ENCODE measurements at regions not wholly inside any gene's neighbourhood (a gene's known extent, or its start where the extent isn't known, plus 50 kb on each side); places are given as distances from the start of the nearest gene placed in this dataset.

DNA sequence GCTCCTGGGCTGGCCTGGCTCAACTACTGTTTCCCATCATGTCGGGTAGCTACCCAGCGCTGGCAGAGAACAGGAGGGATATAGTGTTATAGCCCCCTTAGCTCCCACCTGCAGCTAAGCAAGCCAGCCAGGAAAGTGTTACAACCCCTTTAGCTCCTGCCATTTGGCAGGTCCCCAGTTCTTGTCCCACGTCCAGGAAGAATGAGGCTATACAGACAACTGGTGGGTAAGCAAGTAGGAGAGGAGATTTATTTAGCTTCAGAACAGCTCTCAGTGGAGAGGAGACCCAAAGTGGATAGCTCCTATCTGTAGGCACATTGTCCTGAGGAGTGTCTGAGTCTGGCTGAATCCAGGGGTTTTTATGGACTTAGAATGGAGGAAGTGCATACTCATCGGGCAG, 741.1 kb upstream of the B3GALT2 start:
- no peak overlapping the region for H2AFZ ChIP-seq (ENCODE audit: low read length)
- H3K36me3 ChIP-seq (ENCODE audit: insufficient read depth, low read length): no peaks in the 10 kb centered on the region
- TF ChIP-seq EZH2 (IDR thresholded peaks at IDR 0.05; ENCODE audit: borderline replicate concordance, low read length): no peak
- TF ChIP-seq, protein P1, sequence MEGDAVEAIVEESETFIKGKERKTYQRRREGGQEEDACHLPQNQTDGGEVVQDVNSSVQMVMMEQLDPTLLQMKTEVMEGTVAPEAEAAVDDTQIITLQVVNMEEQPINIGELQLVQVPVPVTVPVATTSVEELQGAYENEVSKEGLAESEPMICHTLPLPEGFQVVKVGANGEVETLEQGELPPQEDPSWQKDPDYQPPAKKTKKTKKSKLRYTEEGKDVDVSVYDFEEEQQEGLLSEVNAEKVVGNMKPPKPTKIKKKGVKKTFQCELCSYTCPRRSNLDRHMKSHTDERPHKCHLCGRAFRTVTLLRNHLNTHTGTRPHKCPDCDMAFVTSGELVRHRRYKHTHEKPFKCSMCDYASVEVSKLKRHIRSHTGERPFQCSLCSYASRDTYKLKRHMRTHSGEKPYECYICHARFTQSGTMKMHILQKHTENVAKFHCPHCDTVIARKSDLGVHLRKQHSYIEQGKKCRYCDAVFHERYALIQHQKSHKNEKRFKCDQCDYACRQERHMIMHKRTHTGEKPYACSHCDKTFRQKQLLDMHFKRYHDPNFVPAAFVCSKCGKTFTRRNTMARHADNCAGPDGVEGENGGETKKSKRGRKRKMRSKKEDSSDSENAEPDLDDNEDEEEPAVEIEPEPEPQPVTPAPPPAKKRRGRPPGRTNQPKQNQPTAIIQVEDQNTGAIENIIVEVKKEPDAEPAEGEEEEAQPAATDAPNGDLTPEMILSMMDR (IDR thresholded peaks at IDR 0.05; ENCODE audit: low read length): no peak
- H3K27ac ChIP-seq (ENCODE audit: low read depth, low read length, poor library complexity, severe bottlenecking): no peak overlapping the region
- H3K27me3 ChIP-seq (ENCODE audit: insufficient read depth, low read length): no peaks in the 10 kb centered on the region
- H3K4me1 ChIP-seq (ENCODE audit: insufficient read depth, low read length, severe bottlenecking): no peaks in the 10 kb centered on the region
- no peak overlapping the region for H3K4me3 ChIP-seq (ENCODE audit: low read depth, low read length, poor library complexity, severe bottlenecking)
- H3K9me3 ChIP-seq (ENCODE audit: low read length): peaks cover 16% of the 10 kb centered on the region
- H3F3A ChIP-seq (ENCODE audit: insufficient read depth, low read length): no peaks in the 10 kb centered on the region
- H3K4me2 ChIP-seq (ENCODE audit: low read length): no peak overlapping the region
- no peaks in the 10 kb centered on the region for H4K20me1 ChIP-seq (ENCODE audit: insufficient read depth, low read length)
- H3K9ac ChIP-seq (ENCODE audit: low read length): no peak overlapping the region
- H3K79me2 ChIP-seq (ENCODE audit: insufficient read depth, low read length): no peaks in the 10 kb centered on the region
- H3K9me2 ChIP-seq (ENCODE audit: low read depth, low read length): no peaks in the 10 kb centered on the region

DNA sequence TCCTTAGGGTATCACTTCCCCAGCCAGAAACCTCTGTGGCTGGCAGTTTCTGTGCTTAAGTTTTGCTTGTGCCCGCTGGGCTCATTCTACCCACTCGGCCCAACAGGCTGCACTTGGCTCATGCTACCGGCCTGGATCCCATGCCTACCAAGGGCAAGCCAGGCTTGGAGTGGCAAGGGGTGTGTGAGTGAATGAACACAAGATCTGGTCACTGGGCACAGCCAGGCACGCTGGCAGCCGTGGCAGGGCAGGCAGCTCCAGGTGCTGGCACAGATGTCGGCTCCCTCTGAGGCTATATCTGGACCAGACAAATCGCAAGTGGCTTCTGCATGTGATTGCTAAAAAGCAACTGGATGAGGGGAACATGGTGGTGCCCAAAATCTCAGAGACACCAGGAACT, 740.5 kb upstream of the B3GALT2 start:
- H3F3A ChIP-seq (ENCODE audit: insufficient read depth, low read length): no peaks in the 10 kb centered on the region
- no peak for TF ChIP-seq EZH2 (IDR thresholded peaks at IDR 0.05; ENCODE audit: borderline replicate concordance, low read length)
- TF ChIP-seq, protein P1 (IDR thresholded peaks at IDR 0.05; ENCODE audit: low read length): no peak

DNA sequence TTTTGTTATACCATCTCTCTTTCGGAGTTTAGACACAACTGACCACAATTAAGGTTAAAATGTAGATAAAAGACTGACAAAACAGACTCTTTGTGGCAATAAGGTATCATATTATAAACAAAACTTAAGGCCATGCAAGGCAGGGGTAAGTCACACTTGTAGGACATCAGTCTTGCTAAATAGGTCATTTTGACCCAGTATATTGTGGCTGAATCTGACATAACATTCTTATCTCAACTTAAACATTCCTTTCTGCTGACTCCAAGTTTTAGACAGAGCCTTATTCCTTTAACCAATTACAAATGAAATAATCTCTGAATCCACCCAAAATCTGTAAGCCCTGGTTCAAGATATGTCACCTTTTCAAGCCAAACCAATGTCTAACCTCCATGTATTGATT, 733.4 kb upstream of the B3GALT2 start:
- Histone ChIP-seq H4K20me1 (ENCODE audit: insufficient read depth, low read length) (no peaks in the 10 kb centered on the region), H3K4me3 (ENCODE audit: low read depth, low read length, poor library complexity, severe bottlenecking) (no peak overlapping the region), H3F3A (ENCODE audit: insufficient read depth, low read length) (no peaks in the 10 kb centered on the region), H2AFZ (ENCODE audit: low read length) (no peak overlapping the region), H3K4me1 (ENCODE audit: insufficient read depth, low read length, severe bottlenecking) (no peaks in the 10 kb centered on the region), H3K27me3 (ENCODE audit: insufficient read depth, low read length) (no peaks in the 10 kb centered on the region), H3K9me2 (ENCODE audit: low read depth, low read length) (no peaks in the 10 kb centered on the region), H3K27ac (ENCODE audit: low read depth, low read length, poor library complexity, severe bottlenecking) (no peak overlapping the region), H3K36me3 (ENCODE audit: insufficient read depth, low read length) (no peaks in the 10 kb centered on the region), H3K79me2 (ENCODE audit: insufficient read depth, low read length) (no peaks in the 10 kb centered on the region), H3K9me3 (ENCODE audit: low read length) (no peaks in the 10 kb centered on the region), H3K4me2 (ENCODE audit: low read length) (no peak overlapping the region), H3K9ac (ENCODE audit: low read length) (no peak overlapping the region)
- TF ChIP-seq EZH2 (IDR thresholded peaks at IDR 0.05; ENCODE audit: borderline replicate concordance, low read length): no peak
- TF ChIP-seq, protein P1 (IDR thresholded peaks at IDR 0.05; ENCODE audit: low read length): no peak

More for the DNA sequence above, 740.5 kb upstream of the B3GALT2 start:
- no peak overlapping the region for H3K4me2 ChIP-seq (ENCODE audit: low read length)
- peaks cover 16% of the 10 kb centered on the region for H3K9me3 ChIP-seq (ENCODE audit: low read length)
- no peak overlapping the region for H2AFZ ChIP-seq (ENCODE audit: low read length)
- no peaks in the 10 kb centered on the region for H3K79me2 ChIP-seq (ENCODE audit: insufficient read depth, low read length)
- H3K4me3 ChIP-seq (ENCODE audit: low read depth, low read length, poor library complexity, severe bottlenecking): no peak overlapping the region
- H3K9me2 ChIP-seq (ENCODE audit: low read depth, low read length): no peaks in the 10 kb centered on the region
- no peak overlapping the region for H3K9ac ChIP-seq (ENCODE audit: low read length)
- no peaks in the 10 kb centered on the region for H3K27me3 ChIP-seq (ENCODE audit: insufficient read depth, low read length)
- H3K36me3 ChIP-seq (ENCODE audit: insufficient read depth, low read length): no peaks in the 10 kb centered on the region
- no peaks in the 10 kb centered on the region for H4K20me1 ChIP-seq (ENCODE audit: insufficient read depth, low read length)
- no peaks in the 10 kb centered on the region for H3K4me1 ChIP-seq (ENCODE audit: insufficient read depth, low read length, severe bottlenecking)
- no peak overlapping the region for H3K27ac ChIP-seq (ENCODE audit: low read depth, low read length, poor library complexity, severe bottlenecking)
